ENCODE measurements at regions not wholly inside any gene's neighbourhood (a gene's known extent, or its start where the extent isn't known, plus 50 kb on each side); places are given as distances from the start of the nearest gene placed in this dataset.
"Not testable (repeated sequence)": the region's sequence is repeated elsewhere in the genome, so short reads cannot be mapped to it uniquely, and the experiment has no call there.

DNA sequence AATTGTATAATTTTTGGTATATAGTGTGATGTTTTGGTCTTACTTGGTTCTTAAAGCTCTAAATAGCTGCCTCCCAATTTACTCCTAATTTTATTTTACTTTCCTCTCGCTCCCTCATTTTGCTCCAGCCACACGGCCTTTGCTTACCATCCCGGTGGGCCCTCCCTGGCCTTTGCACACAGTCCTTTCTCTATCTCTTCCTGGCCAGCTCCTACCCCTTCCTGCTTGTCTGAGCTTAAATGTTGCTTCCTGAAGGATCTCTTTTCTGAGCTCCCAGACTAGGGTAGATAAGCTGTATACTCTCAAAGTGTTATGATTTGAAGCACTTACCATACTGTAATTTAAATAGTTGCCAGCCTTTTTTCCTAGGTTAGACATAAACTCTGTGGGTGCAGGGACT is 121.7 kb downstream of the UTRN start:
- no peaks in the 10 kb centered on the region for H3K27me3 ChIP-seq (ENCODE audit: control insufficient read depth in 2 of 2, insufficient read depth in 2 of 2, low read length in 2 of 2)

GRCh38 chr6:144408161-144408560 is 123.0 kb downstream of the UTRN start:
- Histone ChIP-seq H3K4me1 (ENCODE audit: control insufficient read depth in 2 of 2, insufficient read depth in 2 of 2, low read length in 2 of 2) (peaks cover 5 to 11% of the 10 kb centered on the region in 2 donors), H3K9ac (ENCODE audit: low read depth in 1 of 2, low read length in 2 of 2) (no peak overlapping the region), H3K27ac (ENCODE audit: low read depth in 2 of 2, low read length in 2 of 2) (no peak overlapping the region), H3K27me3 (ENCODE audit: control insufficient read depth in 2 of 2, insufficient read depth in 2 of 2, low read length in 2 of 2) (no peaks in the 10 kb centered on the region), H3K9me3 (ENCODE audit: control insufficient read depth in 2 of 2, low read length in 2 of 2) (no peaks in the 10 kb centered on the region), H3K4me3 (ENCODE audit: low read length in 2 of 2) (no peak overlapping the region), H3K36me3 (ENCODE audit: control insufficient read depth in 2 of 2, insufficient read depth in 2 of 2, low read length in 2 of 2) (no peaks in the 10 kb centered on the region)

More for the DNA sequence above, 121.7 kb downstream of the UTRN start:
- H3K27ac ChIP-seq (ENCODE audit: low read depth in 2 of 2, low read length in 2 of 2): no peak overlapping the region
- H3K4me3 ChIP-seq (ENCODE audit: low read length in 2 of 2): no peak overlapping the region
- no peaks in the 10 kb centered on the region for H3K36me3 ChIP-seq (ENCODE audit: control insufficient read depth in 2 of 2, insufficient read depth in 2 of 2, low read length in 2 of 2)
- H3K9me3 ChIP-seq (ENCODE audit: control insufficient read depth in 2 of 2, low read length in 2 of 2): no peaks in the 10 kb centered on the region
- peaks cover 3 to 7% of the 10 kb centered on the region in 2 donors for H3K4me1 ChIP-seq (ENCODE audit: control insufficient read depth in 2 of 2, insufficient read depth in 2 of 2, low read length in 2 of 2)
- H3K9ac ChIP-seq (ENCODE audit: low read depth in 1 of 2, low read length in 2 of 2): no peak overlapping the region

- Histone ChIP-seq H3K9ac (ENCODE audit: low read depth in 1 of 2, low read length in 2 of 2) (no peak overlapping the region), H3K36me3 (ENCODE audit: control insufficient read depth in 2 of 2, insufficient read depth in 2 of 2, low read length in 2 of 2) (no peaks in the 10 kb centered on the region), H3K27me3 (ENCODE audit: control insufficient read depth in 2 of 2, insufficient read depth in 2 of 2, low read length in 2 of 2) (no peaks in the 10 kb centered on the region), H3K4me1 (ENCODE audit: control insufficient read depth in 2 of 2, insufficient read depth in 2 of 2, low read length in 2 of 2) (peaks cover 5 to 14% of the 10 kb centered on the region in 2 donors), H3K4me3 (ENCODE audit: low read length in 2 of 2) (no peak overlapping the region), H3K9me3 (ENCODE audit: control insufficient read depth in 2 of 2, low read length in 2 of 2) (no peaks in the 10 kb centered on the region), H3K27ac (ENCODE audit: low read depth in 2 of 2, low read length in 2 of 2) (peak overlapping the region in 1 of 2 donors; percentile 52)
Observed at GRCh38 chr6:144410059-144410458, 124.9 kb downstream of the UTRN start.

- H3K9ac ChIP-seq (ENCODE audit: low read depth in 1 of 2, low read length in 2 of 2); H3K27me3 ChIP-seq (ENCODE audit: control insufficient read depth in 2 of 2, insufficient read depth in 2 of 2, low read length in 2 of 2); H3K36me3 ChIP-seq (ENCODE audit: control insufficient read depth in 2 of 2, insufficient read depth in 2 of 2, low read length in 2 of 2); H3K9me3 ChIP-seq (ENCODE audit: control insufficient read depth in 2 of 2, low read length in 2 of 2); H3K4me3 ChIP-seq (ENCODE audit: low read length in 2 of 2); H3K27ac ChIP-seq (ENCODE audit: low read depth in 2 of 2, low read length in 2 of 2): not testable (repeated sequence)
- H3K4me1 ChIP-seq (ENCODE audit: control insufficient read depth in 2 of 2, insufficient read depth in 2 of 2, low read length in 2 of 2): peaks cover 5 to 14% of the 10 kb centered on the region in 2 donors
Observed at GRCh38 chr6:144410574-144410973, 125.4 kb downstream of the UTRN start.

DNA sequence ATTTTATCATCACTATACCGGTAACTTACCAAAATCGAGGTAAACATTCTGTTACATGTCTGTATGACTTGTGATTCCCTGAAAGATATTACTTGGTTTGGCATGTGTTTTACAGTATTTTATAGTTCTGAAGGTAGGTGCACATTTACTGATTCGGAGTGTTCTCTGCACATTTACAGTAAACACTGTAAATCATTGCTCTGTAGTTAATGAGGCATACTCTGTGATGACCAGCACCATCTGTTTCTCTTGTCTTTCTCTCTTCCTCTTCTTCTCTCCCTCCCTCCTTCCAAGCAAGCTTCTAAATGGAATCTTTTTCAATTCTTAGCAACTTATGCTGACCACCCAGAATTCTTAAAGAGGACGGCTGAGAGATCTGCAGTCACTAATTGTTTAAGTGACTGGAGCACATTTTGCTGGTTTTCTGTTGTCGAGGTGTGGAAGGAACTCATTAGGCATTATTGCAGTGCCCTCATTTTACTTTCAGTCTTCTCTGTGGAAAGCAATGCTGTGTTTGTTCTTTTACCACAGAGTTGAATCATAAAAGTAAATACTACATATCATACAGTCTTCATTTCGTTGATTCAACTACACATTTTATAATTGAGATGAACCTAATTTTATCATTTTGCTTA is 126.5 kb downstream of the UTRN start:
- Histone ChIP-seq H3K9me3 (ENCODE audit: control insufficient read depth in 2 of 2, low read length in 2 of 2) (no peaks in the 10 kb centered on the region), H3K9ac (ENCODE audit: low read depth in 1 of 2, low read length in 2 of 2) (no peak overlapping the region), H3K27ac (ENCODE audit: low read depth in 2 of 2, low read length in 2 of 2) (no peak overlapping the region), H3K4me1 (ENCODE audit: control insufficient read depth in 2 of 2, insufficient read depth in 2 of 2, low read length in 2 of 2) (peaks cover 5 to 14% of the 10 kb centered on the region in 2 donors), H3K4me3 (ENCODE audit: low read length in 2 of 2) (peak overlapping the region in 1 of 2 donors; percentile 30), H3K27me3 (ENCODE audit: control insufficient read depth in 2 of 2, insufficient read depth in 2 of 2, low read length in 2 of 2) (no peaks in the 10 kb centered on the region), H3K36me3 (ENCODE audit: control insufficient read depth in 2 of 2, insufficient read depth in 2 of 2, low read length in 2 of 2) (no peaks in the 10 kb centered on the region)

DNA sequence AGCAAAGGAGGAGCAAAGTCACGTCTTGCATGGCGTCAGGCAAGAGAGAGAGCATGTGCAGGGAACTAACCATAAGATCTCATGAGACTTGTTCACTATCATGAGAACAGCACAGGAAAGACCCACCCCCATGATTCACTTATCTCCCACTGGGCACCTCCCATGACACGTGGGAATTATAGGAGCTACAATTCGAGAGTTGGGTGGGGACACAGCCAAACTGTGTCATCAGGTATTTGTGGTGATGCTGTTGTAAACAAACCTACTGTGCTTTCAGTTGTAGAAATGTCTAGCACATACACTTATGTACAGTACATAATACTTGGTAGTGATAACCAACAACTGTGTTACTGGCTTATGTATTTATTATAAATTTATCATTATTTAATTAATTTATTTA is 128.3 kb downstream of the UTRN start:
- no peaks in the 10 kb centered on the region for H3K27me3 ChIP-seq (ENCODE audit: control insufficient read depth in 2 of 2, insufficient read depth in 2 of 2, low read length in 2 of 2)
- peaks cover 5 to 14% of the 10 kb centered on the region in 2 donors for H3K4me1 ChIP-seq (ENCODE audit: control insufficient read depth in 2 of 2, insufficient read depth in 2 of 2, low read length in 2 of 2)
- no peaks in the 10 kb centered on the region for H3K9me3 ChIP-seq (ENCODE audit: control insufficient read depth in 2 of 2, low read length in 2 of 2)
- no peaks in the 10 kb centered on the region for H3K36me3 ChIP-seq (ENCODE audit: control insufficient read depth in 2 of 2, insufficient read depth in 2 of 2, low read length in 2 of 2)
- no peak overlapping the region for H3K9ac ChIP-seq (ENCODE audit: low read depth in 1 of 2, low read length in 2 of 2)
- no peak overlapping the region for H3K4me3 ChIP-seq (ENCODE audit: low read length in 2 of 2)
- no peak overlapping the region for H3K27ac ChIP-seq (ENCODE audit: low read depth in 2 of 2, low read length in 2 of 2)

DNA sequence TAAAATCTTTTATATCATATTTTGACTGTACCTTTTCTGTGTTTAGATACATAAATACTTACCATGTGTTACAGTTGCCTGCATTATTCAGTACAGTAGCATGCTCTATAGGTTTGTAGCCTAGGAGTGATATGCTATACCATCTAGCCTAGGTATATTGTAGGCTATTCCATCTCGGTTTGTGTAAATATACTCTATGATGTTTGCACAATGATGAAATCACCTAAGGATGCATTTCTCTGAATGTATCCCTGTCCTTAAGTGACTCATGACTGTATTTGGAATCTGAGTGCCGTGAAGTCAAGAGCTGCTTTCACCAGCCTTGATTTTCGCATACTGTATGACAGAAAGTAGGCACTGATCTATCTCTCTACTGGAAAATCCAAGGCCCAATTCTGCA is 129.9 kb downstream of the UTRN start:
- no peaks in the 10 kb centered on the region for H3K36me3 ChIP-seq (ENCODE audit: control insufficient read depth in 2 of 2, insufficient read depth in 2 of 2, low read length in 2 of 2)
- no peak overlapping the region for H3K27ac ChIP-seq (ENCODE audit: low read depth in 2 of 2, low read length in 2 of 2)
- no peaks in the 10 kb centered on the region for H3K27me3 ChIP-seq (ENCODE audit: control insufficient read depth in 2 of 2, insufficient read depth in 2 of 2, low read length in 2 of 2)
- H3K4me3 ChIP-seq (ENCODE audit: low read length in 2 of 2): no peak overlapping the region
- peaks cover 5 to 14% of the 10 kb centered on the region in 2 donors for H3K4me1 ChIP-seq (ENCODE audit: control insufficient read depth in 2 of 2, insufficient read depth in 2 of 2, low read length in 2 of 2)
- H3K9me3 ChIP-seq (ENCODE audit: control insufficient read depth in 2 of 2, low read length in 2 of 2): no peaks in the 10 kb centered on the region
- no peak overlapping the region for H3K9ac ChIP-seq (ENCODE audit: low read depth in 1 of 2, low read length in 2 of 2)

DNA sequence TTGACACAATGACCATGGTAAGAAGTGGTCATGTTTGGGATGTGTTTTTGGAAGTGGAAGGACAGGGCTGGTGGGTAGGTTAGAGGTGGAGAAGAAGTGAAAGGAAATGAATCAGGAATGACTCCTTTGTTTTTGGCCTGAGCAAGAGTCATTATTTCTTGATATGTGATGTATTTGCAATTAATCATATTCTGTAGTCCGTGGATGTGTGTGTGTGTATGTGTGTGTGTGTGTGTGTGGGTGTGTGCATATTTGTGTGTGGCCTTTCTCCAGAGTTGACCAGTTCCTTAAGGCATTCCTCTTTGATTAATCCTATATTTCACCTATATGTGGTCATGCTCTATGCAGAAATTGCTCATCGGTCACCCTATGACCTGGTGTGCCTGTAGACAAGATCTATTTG is 130.7 kb downstream of the UTRN start:
- H3K36me3 ChIP-seq (ENCODE audit: control insufficient read depth in 2 of 2, insufficient read depth in 2 of 2, low read length in 2 of 2): no peaks in the 10 kb centered on the region
- no peak overlapping the region for H3K27ac ChIP-seq (ENCODE audit: low read depth in 2 of 2, low read length in 2 of 2)
- H3K4me1 ChIP-seq (ENCODE audit: control insufficient read depth in 2 of 2, insufficient read depth in 2 of 2, low read length in 2 of 2): peaks cover 5 to 14% of the 10 kb centered on the region in 2 donors
- no peaks in the 10 kb centered on the region for H3K9me3 ChIP-seq (ENCODE audit: control insufficient read depth in 2 of 2, low read length in 2 of 2)
- no peak overlapping the region for H3K9ac ChIP-seq (ENCODE audit: low read depth in 1 of 2, low read length in 2 of 2)
- H3K4me3 ChIP-seq (ENCODE audit: low read length in 2 of 2): no peak overlapping the region
- H3K27me3 ChIP-seq (ENCODE audit: control insufficient read depth in 2 of 2, insufficient read depth in 2 of 2, low read length in 2 of 2): no peaks in the 10 kb centered on the region

DNA sequence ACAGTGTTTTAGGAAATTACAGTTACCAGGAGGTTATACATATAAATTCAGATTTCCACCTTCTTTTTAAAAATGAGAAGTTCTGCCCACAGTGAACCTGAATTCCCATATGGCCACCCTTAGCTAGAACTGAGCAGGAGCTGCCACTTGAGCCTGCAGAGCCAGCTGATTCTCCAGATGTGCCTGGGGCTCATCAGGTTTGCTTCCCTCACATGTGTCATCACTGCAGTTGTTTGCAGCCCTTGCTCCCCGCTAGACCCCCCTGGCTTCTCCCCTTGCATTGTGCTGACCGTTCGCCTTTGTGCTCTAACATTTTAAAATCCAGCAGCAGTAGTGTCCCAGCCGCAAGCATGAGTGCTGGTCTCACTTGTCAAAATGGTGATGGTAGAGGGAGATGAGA is 131.1 kb downstream of the UTRN start:
- Histone ChIP-seq H3K9me3 (ENCODE audit: control insufficient read depth in 2 of 2, low read length in 2 of 2) (no peaks in the 10 kb centered on the region), H3K27me3 (ENCODE audit: control insufficient read depth in 2 of 2, insufficient read depth in 2 of 2, low read length in 2 of 2) (no peaks in the 10 kb centered on the region), H3K4me1 (ENCODE audit: control insufficient read depth in 2 of 2, insufficient read depth in 2 of 2, low read length in 2 of 2) (peaks cover 5 to 12% of the 10 kb centered on the region in 2 donors), H3K9ac (ENCODE audit: low read depth in 1 of 2, low read length in 2 of 2) (no peak overlapping the region), H3K36me3 (ENCODE audit: control insufficient read depth in 2 of 2, insufficient read depth in 2 of 2, low read length in 2 of 2) (no peaks in the 10 kb centered on the region), H3K27ac (ENCODE audit: low read depth in 2 of 2, low read length in 2 of 2) (no peak overlapping the region), H3K4me3 (ENCODE audit: low read length in 2 of 2) (no peak overlapping the region)

- no peak overlapping the region for H3K9ac ChIP-seq (ENCODE audit: low read depth in 1 of 2, low read length in 2 of 2)
- H3K27me3 ChIP-seq (ENCODE audit: control insufficient read depth in 2 of 2, insufficient read depth in 2 of 2, low read length in 2 of 2): no peaks in the 10 kb centered on the region
- H3K36me3 ChIP-seq (ENCODE audit: control insufficient read depth in 2 of 2, insufficient read depth in 2 of 2, low read length in 2 of 2): no peaks in the 10 kb centered on the region
- peaks cover 2 to 7% of the 10 kb centered on the region in 2 donors for H3K4me1 ChIP-seq (ENCODE audit: control insufficient read depth in 2 of 2, insufficient read depth in 2 of 2, low read length in 2 of 2)
- no peak overlapping the region for H3K27ac ChIP-seq (ENCODE audit: low read depth in 2 of 2, low read length in 2 of 2)
- no peaks in the 10 kb centered on the region for H3K9me3 ChIP-seq (ENCODE audit: control insufficient read depth in 2 of 2, low read length in 2 of 2)
- H3K4me3 ChIP-seq (ENCODE audit: low read length in 2 of 2): no peak overlapping the region
Observed at GRCh38 chr6:144416773-144417172, 131.6 kb downstream of the UTRN start.

Measured in mucosa of rectum (tissue), 2 donors.